IMR-90 (cell line): ENCODE measurements at regions not wholly inside any gene's neighbourhood (a gene's known extent, or its start where the extent isn't known, plus 50 kb on each side); places are given as distances from the start of the nearest gene placed in this dataset.

Source experiments
- ATAC-seq: fragments of 200-7000 bp; cut with Tn5 transposase; 2 replicates; pipeline ENCODE4 v1.9.1; 2020; ENCODE audit warnings: low read depth, mild to moderate bottlenecking, moderate library complexity
- BruUV-seq: library from RNA; stranded (reverse); fragments of 400-500 nt; replicated peaks from 2 replicates; lab custom pipeline; 2021; lab: Mats Ljungman, UMichigan
- CTCF ChIA-PET: fragments of 300-600 bp; formaldehyde crosslinking; extraction: SDS; loops from one replicate; lab custom pipeline; 2021; ENCODE audit warnings: antibody characterized with exemption; lab: Yijun Ruan, JAX
- POLR2A ChIA-PET: fragments of 300-600 bp; sonication (Branson Sonifier 250); formaldehyde crosslinking; loops from one replicate; lab custom pipeline; 2022; ENCODE audit warnings: antibody characterized with exemption; ENCODE audit not compliant: unreplicated experiment; lab: Charles Lee
- DNase-seq: peaks from one replicate; pipeline ENCODE4 v3.0.0; 2013
- H2AFZ ChIP-seq: replicated peaks from 2 replicates; pipeline ENCODE3; 2013; ENCODE audit warnings: low read length, mild to moderate bottlenecking; ENCODE audit not compliant: poor library complexity
- H2AK5ac ChIP-seq: 2 replicates; pipeline ENCODE4 v1.6.1; 2013; ENCODE audit warnings: low read depth, low read length, inconsistent platforms
- H2AK9ac ChIP-seq: replicated peaks from 2 replicates; pipeline ENCODE3; 2013; ENCODE audit warnings: mild to moderate bottlenecking, low read depth, low read length, moderate library complexity; ENCODE audit not compliant: poor library complexity
- H2BK120ac ChIP-seq: 2 replicates; pipeline ENCODE4 v1.6.1; 2013; ENCODE audit warnings: low read depth, low read length, inconsistent platforms
- H2BK15ac ChIP-seq: 3 replicates; pipeline ENCODE4 v1.6.1; 2013; ENCODE audit warnings: low read depth, low read length, inconsistent platforms
- H2BK20ac ChIP-seq: 2 replicates; pipeline ENCODE4 v1.6.1; 2013; ENCODE audit warnings: low read depth, mild to moderate bottlenecking, inconsistent platforms, low read length, moderate library complexity
- H2BK5ac ChIP-seq: 2 replicates; pipeline ENCODE4 v1.6.1; 2013; ENCODE audit warnings: mild to moderate bottlenecking, low read depth, low read length, inconsistent platforms; ENCODE audit not compliant: poor library complexity, severe bottlenecking
- H3K14ac ChIP-seq: replicated peaks from 2 replicates; pipeline ENCODE4 v1.6.1; 2013; ENCODE audit warnings: low read depth, low read length, inconsistent platforms
- H3K18ac ChIP-seq: 2 replicates; pipeline ENCODE4 v1.6.1; 2013; ENCODE audit warnings: low read depth, low read length, control low read depth
- H3K23ac ChIP-seq: 2 replicates; pipeline ENCODE4 v1.6.1; 2013; ENCODE audit warnings: low read depth, low read length, inconsistent platforms
- H3K27ac ChIP-seq: 2 replicates; pipeline ENCODE4 v1.5.1; 2013; ENCODE audit warnings: mild to moderate bottlenecking, control low read depth, low read length; ENCODE audit not compliant: insufficient read depth
- H3K27me3 ChIP-seq: 2 replicates; pipeline ENCODE4 v1.6.1; 2013; ENCODE audit warnings: low read length; ENCODE audit not compliant: control insufficient read depth, insufficient read depth
- H3K36me3 ChIP-seq: 2 replicates; pipeline ENCODE4 v1.6.1; 2013; ENCODE audit warnings: low read length, mixed read lengths; ENCODE audit not compliant: control insufficient read depth, insufficient read depth
- H3K4ac ChIP-seq: 2 replicates; pipeline ENCODE4 v1.6.1; 2013; ENCODE audit warnings: low read depth, low read length, inconsistent platforms
- H3K4me1 ChIP-seq: 2 replicates; pipeline ENCODE4 v1.6.1; 2013; ENCODE audit warnings: low read length, mixed read lengths; ENCODE audit not compliant: control insufficient read depth, insufficient read depth
- H3K4me2 ChIP-seq: 2 replicates; pipeline ENCODE4 v1.6.1; 2013; ENCODE audit warnings: low read depth, mild to moderate bottlenecking, control low read depth, low read length, moderate library complexity
- H3K4me3 ChIP-seq: 2 replicates; pipeline ENCODE4 v1.5.1; 2013; ENCODE audit warnings: low read depth, mild to moderate bottlenecking, control low read depth, low read length, moderate library complexity; ENCODE audit not compliant: insufficient read depth
- H3K56ac ChIP-seq: 2 replicates; pipeline ENCODE4 v1.6.1; 2013; ENCODE audit warnings: low read length, inconsistent platforms; ENCODE audit not compliant: insufficient read depth; ENCODE audit errors: extremely low read depth
- H3K79me1 ChIP-seq, 2 experiments: 2 replicates each; pipeline ENCODE4 v1.6.1; 2013; ENCODE audit warnings: low read length in 2 of 2, inconsistent platforms in 1 of 2, low read depth in 1 of 2
- H3K9ac ChIP-seq: 2 replicates; pipeline ENCODE4 v1.6.1; 2013; ENCODE audit warnings: low read depth, low read length, control low read depth
- H3K9me1 ChIP-seq: 2 replicates; pipeline ENCODE4 v1.6.1; 2013; ENCODE audit warnings: low read length, inconsistent platforms; ENCODE audit not compliant: insufficient read depth
- H3K9me3 ChIP-seq: 2 replicates; pipeline ENCODE4 v1.6.1; 2013; ENCODE audit warnings: low read length; ENCODE audit not compliant: control insufficient read depth, insufficient read depth
- H4K20me1 ChIP-seq: 2 replicates; pipeline ENCODE4 v1.6.1; 2013; ENCODE audit warnings: low read length, inconsistent platforms; ENCODE audit not compliant: insufficient read depth
- H4K5ac ChIP-seq: 2 replicates; pipeline ENCODE4 v1.6.1; 2013; ENCODE audit warnings: mild to moderate bottlenecking, low read depth, low read length, control low read depth
- H4K8ac ChIP-seq, 2 experiments: 2 replicates each; pipeline ENCODE4 v1.6.1; 2013; ENCODE audit warnings: low read depth in 2 of 2, low read length in 2 of 2, control low read depth in 1 of 2, inconsistent platforms in 1 of 2
- H4K91ac ChIP-seq: 2 replicates; pipeline ENCODE4 v1.6.1; 2013; ENCODE audit warnings: low read depth, low read length, inconsistent platforms; ENCODE audit not compliant: insufficient read depth
- CEBPB ChIP-seq: IDR thresholded peaks from 2 replicates; pipeline ENCODE4 v1.6.1; 2012; ENCODE audit warnings: low read depth, low read length, improper control_type of control experiment
- POLR2A ChIP-seq: IDR thresholded peaks from 2 replicates; pipeline ENCODE4 v1.6.1; 2012; ENCODE audit warnings: mild to moderate bottlenecking, low read depth, low read length
- RAD21 ChIP-seq: IDR thresholded peaks from 2 replicates; pipeline ENCODE4 v1.6.1; 2012; ENCODE audit warnings: low read length, improper control_type of control experiment
- SMC3 ChIP-seq: fragments of 150-350 bp; IDR thresholded peaks from 2 replicates; pipeline ENCODE4 v1.6.1; 2016; ENCODE audit warnings: low read depth, mild to moderate bottlenecking, antibody characterized with exemption, low read length, moderate library complexity
- USF2 ChIP-seq: fragments of 150-350 bp; IDR thresholded peaks from 2 replicates; pipeline ENCODE4 v1.6.1; 2017; ENCODE audit warnings: mild to moderate bottlenecking, antibody characterized with exemption, low read length, low read depth
- dilution Hi-C: fragments of 300-500 bp; cut with HindIII; formaldehyde crosslinking; loops from one replicate; pipeline ENCODE4 v1.14.3; 2018; ENCODE audit warnings: low sequenced_read_pairs; ENCODE audit not compliant: unreplicated experiment
- in situ Hi-C: fragments of 300-500 bp; cut with MboI; formaldehyde crosslinking; loops from 3 replicates; pipeline ENCODE4 v1.14.3; 2019; ENCODE audit warnings: low sequenced_read_pairs, inconsistent platforms, mixed read lengths
- intact Hi-C: fragments of 100-400 bp; cut with micrococcal nuclease; formaldehyde crosslinking; loops from 2 replicates; pipeline ENCODE4 v1.10.0; 2022

GRCh38 chr2:57692395-57692794, 354.2 kb upstream of the VRK2 start:
- Histone ChIP-seq H3K23ac (no peak overlapping the region), H3K9me3 (no peaks in the 10 kb centered on the region), H4K20me1 (no peaks in the 10 kb centered on the region), H3K4me3 (no peak overlapping the region), H2BK120ac (no peak overlapping the region), H3K9me1 (no peaks in the 10 kb centered on the region), H3K27me3 (no peaks in the 10 kb centered on the region), H3K4me1 (no peaks in the 10 kb centered on the region), H3K9ac (no peak overlapping the region), H2AK9ac (no peak overlapping the region), H3K4ac (no peak overlapping the region), H3K14ac (no peak overlapping the region), H2AK5ac (no peak overlapping the region), H3K4me2 (no peak overlapping the region), H4K91ac (no peak overlapping the region), H2AFZ (no peak overlapping the region), H3K36me3 (no peaks in the 10 kb centered on the region), H2BK5ac (no peak overlapping the region), H2BK20ac (no peak overlapping the region), H4K5ac (no peak overlapping the region), H3K18ac (no peak overlapping the region), H3K56ac (no peak overlapping the region), H3K79me1 (no peaks in the 10 kb centered on the region), H3K27ac (no peak overlapping the region), H2BK15ac (no peak overlapping the region), H4K8ac (no peak overlapping the region)
- TF ChIP-seq POLR2A (no peak), USF2 (no peak), SMC3 (no peak), RAD21 (no peak), CEBPB (peak; percentile 65)
- CTCF ChIA-PET = interaction anchor here (0.8 kb wide), 1 partner anchor 9 kb away, joined by 3 read pairs; no protein-coding TSS in a partner anchor
- DNase-seq (no peak), ATAC-seq (no peak)
- no TSS peak for BruUV-seq
- in situ Hi-C loops (no loop called here), intact Hi-C loops (no loop called here), dilution Hi-C loops (no loop called here)
- POLR2A ChIA-PET = no interaction called here
